IMR-90 (cell line): ENCODE measurements at regions not wholly inside any gene's neighbourhood (a gene's known extent, or its start where the extent isn't known, plus 50 kb on each side); places are given as distances from the start of the nearest gene placed in this dataset.

ENCODE experiments used
- ATAC-seq: fragments of 200-7000 bp; cut with Tn5 transposase; 2 replicates; pipeline ENCODE4 v1.9.1; 2020; ENCODE audit warnings: low read depth, mild to moderate bottlenecking, moderate library complexity
- BruUV-seq: library from RNA; stranded (reverse); fragments of 400-500 nt; replicated peaks from 2 replicates; lab custom pipeline; 2021; lab: Mats Ljungman, UMichigan
- CTCF ChIA-PET: fragments of 300-600 bp; formaldehyde crosslinking; extraction: SDS; loops from one replicate; lab custom pipeline; 2021; ENCODE audit warnings: antibody characterized with exemption; lab: Yijun Ruan, JAX
- POLR2A ChIA-PET: fragments of 300-600 bp; sonication (Branson Sonifier 250); formaldehyde crosslinking; loops from one replicate; lab custom pipeline; 2022; ENCODE audit warnings: antibody characterized with exemption; ENCODE audit not compliant: unreplicated experiment; lab: Charles Lee
- DNase-seq: peaks from one replicate; pipeline ENCODE4 v3.0.0; 2013
- H2AFZ ChIP-seq: replicated peaks from 2 replicates; pipeline ENCODE3; 2013; ENCODE audit warnings: low read length, mild to moderate bottlenecking; ENCODE audit not compliant: poor library complexity
- H2AK5ac ChIP-seq: 2 replicates; pipeline ENCODE4 v1.6.1; 2013; ENCODE audit warnings: low read depth, low read length, inconsistent platforms
- H2AK9ac ChIP-seq: replicated peaks from 2 replicates; pipeline ENCODE3; 2013; ENCODE audit warnings: mild to moderate bottlenecking, low read depth, low read length, moderate library complexity; ENCODE audit not compliant: poor library complexity
- H2BK120ac ChIP-seq: 2 replicates; pipeline ENCODE4 v1.6.1; 2013; ENCODE audit warnings: low read depth, low read length, inconsistent platforms
- H2BK15ac ChIP-seq: 3 replicates; pipeline ENCODE4 v1.6.1; 2013; ENCODE audit warnings: low read depth, low read length, inconsistent platforms
- H2BK20ac ChIP-seq: 2 replicates; pipeline ENCODE4 v1.6.1; 2013; ENCODE audit warnings: low read depth, mild to moderate bottlenecking, inconsistent platforms, low read length, moderate library complexity
- H2BK5ac ChIP-seq: 2 replicates; pipeline ENCODE4 v1.6.1; 2013; ENCODE audit warnings: mild to moderate bottlenecking, low read depth, low read length, inconsistent platforms; ENCODE audit not compliant: poor library complexity, severe bottlenecking
- H3K14ac ChIP-seq: replicated peaks from 2 replicates; pipeline ENCODE4 v1.6.1; 2013; ENCODE audit warnings: low read depth, low read length, inconsistent platforms
- H3K18ac ChIP-seq: 2 replicates; pipeline ENCODE4 v1.6.1; 2013; ENCODE audit warnings: low read depth, low read length, control low read depth
- H3K23ac ChIP-seq: 2 replicates; pipeline ENCODE4 v1.6.1; 2013; ENCODE audit warnings: low read depth, low read length, inconsistent platforms
- H3K27ac ChIP-seq: 2 replicates; pipeline ENCODE4 v1.5.1; 2013; ENCODE audit warnings: mild to moderate bottlenecking, control low read depth, low read length; ENCODE audit not compliant: insufficient read depth
- H3K27me3 ChIP-seq: 2 replicates; pipeline ENCODE4 v1.6.1; 2013; ENCODE audit warnings: low read length; ENCODE audit not compliant: control insufficient read depth, insufficient read depth
- H3K36me3 ChIP-seq: 2 replicates; pipeline ENCODE4 v1.6.1; 2013; ENCODE audit warnings: low read length, mixed read lengths; ENCODE audit not compliant: control insufficient read depth, insufficient read depth
- H3K4ac ChIP-seq: 2 replicates; pipeline ENCODE4 v1.6.1; 2013; ENCODE audit warnings: low read depth, low read length, inconsistent platforms
- H3K4me1 ChIP-seq: 2 replicates; pipeline ENCODE4 v1.6.1; 2013; ENCODE audit warnings: low read length, mixed read lengths; ENCODE audit not compliant: control insufficient read depth, insufficient read depth
- H3K4me2 ChIP-seq: 2 replicates; pipeline ENCODE4 v1.6.1; 2013; ENCODE audit warnings: low read depth, mild to moderate bottlenecking, control low read depth, low read length, moderate library complexity
- H3K4me3 ChIP-seq: 2 replicates; pipeline ENCODE4 v1.5.1; 2013; ENCODE audit warnings: low read depth, mild to moderate bottlenecking, control low read depth, low read length, moderate library complexity; ENCODE audit not compliant: insufficient read depth
- H3K56ac ChIP-seq: 2 replicates; pipeline ENCODE4 v1.6.1; 2013; ENCODE audit warnings: low read length, inconsistent platforms; ENCODE audit not compliant: insufficient read depth; ENCODE audit errors: extremely low read depth
- H3K79me1 ChIP-seq, 2 experiments: 2 replicates each; pipeline ENCODE4 v1.6.1; 2013; ENCODE audit warnings: low read length in 2 of 2, inconsistent platforms in 1 of 2, low read depth in 1 of 2
- H3K9ac ChIP-seq: 2 replicates; pipeline ENCODE4 v1.6.1; 2013; ENCODE audit warnings: low read depth, low read length, control low read depth
- H3K9me1 ChIP-seq: 2 replicates; pipeline ENCODE4 v1.6.1; 2013; ENCODE audit warnings: low read length, inconsistent platforms; ENCODE audit not compliant: insufficient read depth
- H3K9me3 ChIP-seq: 2 replicates; pipeline ENCODE4 v1.6.1; 2013; ENCODE audit warnings: low read length; ENCODE audit not compliant: control insufficient read depth, insufficient read depth
- H4K20me1 ChIP-seq: 2 replicates; pipeline ENCODE4 v1.6.1; 2013; ENCODE audit warnings: low read length, inconsistent platforms; ENCODE audit not compliant: insufficient read depth
- H4K5ac ChIP-seq: 2 replicates; pipeline ENCODE4 v1.6.1; 2013; ENCODE audit warnings: mild to moderate bottlenecking, low read depth, low read length, control low read depth
- H4K8ac ChIP-seq, 2 experiments: 2 replicates each; pipeline ENCODE4 v1.6.1; 2013; ENCODE audit warnings: low read depth in 2 of 2, low read length in 2 of 2, control low read depth in 1 of 2, inconsistent platforms in 1 of 2
- H4K91ac ChIP-seq: 2 replicates; pipeline ENCODE4 v1.6.1; 2013; ENCODE audit warnings: low read depth, low read length, inconsistent platforms; ENCODE audit not compliant: insufficient read depth
- BHLHE40 ChIP-seq: fragments of 150-350 bp; IDR thresholded peaks from 2 replicates; pipeline ENCODE4 v1.6.1; 2016; ENCODE audit warnings: mild to moderate bottlenecking, low read depth, low read length
- CEBPB ChIP-seq: IDR thresholded peaks from 2 replicates; pipeline ENCODE4 v1.6.1; 2012; ENCODE audit warnings: low read depth, low read length, improper control_type of control experiment
- CHD1 ChIP-seq: IDR thresholded peaks from 2 replicates; pipeline ENCODE4 v1.6.1; 2012; ENCODE audit warnings: low read depth, low read length, improper control_type of control experiment
- CTCF ChIP-seq: conservative IDR thresholded peaks from 2 replicates; pipeline ENCODE4 v1.5.1; 2012; ENCODE audit warnings: mild to moderate bottlenecking, low read depth, low read length, improper control_type of control experiment
- ELK1 ChIP-seq: fragments of 150-350 bp; IDR thresholded peaks from 2 replicates; pipeline ENCODE4 v1.6.1; 2016; ENCODE audit warnings: low read depth, mild to moderate bottlenecking, low read length, moderate library complexity, borderline replicate concordance
- FOS ChIP-seq: fragments of 150-350 bp; IDR thresholded peaks from 2 replicates; pipeline ENCODE4 v1.6.1; 2016; ENCODE audit warnings: low read depth, low read length
- MAFK ChIP-seq: IDR thresholded peaks from 2 replicates; pipeline ENCODE4 v1.6.1; 2012; ENCODE audit warnings: low read depth, low read length, improper control_type of control experiment
- MAZ ChIP-seq: IDR thresholded peaks from 2 replicates; pipeline ENCODE4 v1.6.1; 2012; ENCODE audit warnings: low read depth, mild to moderate bottlenecking, low read length, improper control_type of control experiment, moderate library complexity, borderline replicate concordance
- MXI1 ChIP-seq: IDR thresholded peaks from 2 replicates; pipeline ENCODE4 v1.6.1; 2012; ENCODE audit warnings: low read depth, mild to moderate bottlenecking, low read length, moderate library complexity, borderline replicate concordance
- NFE2L2 ChIP-seq: fragments of 150-350 bp; IDR thresholded peaks from 2 replicates; pipeline ENCODE4 v1.6.1; 2016; ENCODE audit warnings: low read depth, mild to moderate bottlenecking, low read length
- POLR2A ChIP-seq: IDR thresholded peaks from 2 replicates; pipeline ENCODE4 v1.6.1; 2012; ENCODE audit warnings: mild to moderate bottlenecking, low read depth, low read length
- RAD21 ChIP-seq: IDR thresholded peaks from 2 replicates; pipeline ENCODE4 v1.6.1; 2012; ENCODE audit warnings: low read length, improper control_type of control experiment
- RCOR1 ChIP-seq: IDR thresholded peaks from 2 replicates; pipeline ENCODE4 v1.6.1; 2012; ENCODE audit warnings: mild to moderate bottlenecking, low read length, improper control_type of control experiment; ENCODE audit not compliant: insufficient replicate concordance
- RFX5 ChIP-seq: IDR thresholded peaks from 2 replicates; pipeline ENCODE4 v1.8.0; 2012; ENCODE audit warnings: low read depth, mild to moderate bottlenecking, low read length, moderate library complexity
- SMC3 ChIP-seq: fragments of 150-350 bp; IDR thresholded peaks from 2 replicates; pipeline ENCODE4 v1.6.1; 2016; ENCODE audit warnings: low read depth, mild to moderate bottlenecking, antibody characterized with exemption, low read length, moderate library complexity
- USF2 ChIP-seq: fragments of 150-350 bp; IDR thresholded peaks from 2 replicates; pipeline ENCODE4 v1.6.1; 2017; ENCODE audit warnings: mild to moderate bottlenecking, antibody characterized with exemption, low read length, low read depth
- WGBS, 2 experiments: methylation state at CpG; one replicate each; pipeline versions ENCODE4 v1.1.5 to v1.1.7; 2013; ENCODE audit warnings: missing lambda C conversion rate in 2 of 2; ENCODE audit not compliant: insufficient read length in 1 of 2; ENCODE audit errors: extremely low coverage in 2 of 2; 5-methylcytosine and 5-hydroxymethylcytosine counted together
- dilution Hi-C: fragments of 300-500 bp; cut with HindIII; formaldehyde crosslinking; loops from one replicate; pipeline ENCODE4 v1.14.3; 2018; ENCODE audit warnings: low sequenced_read_pairs; ENCODE audit not compliant: unreplicated experiment
- in situ Hi-C: fragments of 300-500 bp; cut with MboI; formaldehyde crosslinking; loops from 3 replicates; pipeline ENCODE4 v1.14.3; 2019; ENCODE audit warnings: low sequenced_read_pairs, inconsistent platforms, mixed read lengths
- intact Hi-C: fragments of 100-400 bp; cut with micrococcal nuclease; formaldehyde crosslinking; loops from 2 replicates; pipeline ENCODE4 v1.10.0; 2022

- no peak overlapping the region for H3K4me3 ChIP-seq
- no peak overlapping the region for H2AK5ac ChIP-seq
- no peak overlapping the region for H2AK9ac ChIP-seq
- no peak overlapping the region for H3K27ac ChIP-seq
- no peak overlapping the region for H2BK120ac ChIP-seq
- intact Hi-C loops (no loop called here), dilution Hi-C loops (no loop called here), in situ Hi-C loops (no loop called here)
- H2BK5ac ChIP-seq, result no peak overlapping the region
- H2AFZ ChIP-seq, result no peak overlapping the region
- H3K18ac ChIP-seq, result no peak overlapping the region
- no peak overlapping the region for H2BK15ac ChIP-seq
- H4K8ac ChIP-seq, result no peak overlapping the region
- no peaks in the 10 kb centered on the region for H3K9me3 ChIP-seq
- H3K36me3 ChIP-seq, result no peaks in the 10 kb centered on the region
- H3K4me2 ChIP-seq, result no peak overlapping the region
- H3K14ac ChIP-seq, result no peak overlapping the region
- no TSS peak for BruUV-seq
- H3K27me3 ChIP-seq, result no peaks in the 10 kb centered on the region
- no peaks in the 10 kb centered on the region for H4K20me1 ChIP-seq
- no peak for ATAC-seq
- no peak overlapping the region for H3K23ac ChIP-seq
- no peak overlapping the region for H3K56ac ChIP-seq
- no peak overlapping the region for H2BK20ac ChIP-seq
- ChIA-PET CTCF (no interaction called here), POLR2A (no interaction called here)
- H3K9me1 ChIP-seq, result no peaks in the 10 kb centered on the region
- no peaks in the 10 kb centered on the region for H3K79me1 ChIP-seq
- no peak for TF ChIP-seq MXI1
- no peak for TF ChIP-seq POLR2A
- TF ChIP-seq MAZ, result no peak
- TF ChIP-seq FOS, result no peak
- TF ChIP-seq USF2, result no peak
- no peak for TF ChIP-seq CEBPB
- TF ChIP-seq NFE2L2, result no peak
- TF ChIP-seq RFX5, result no peak
- TF ChIP-seq ELK1, result no peak
- no peak for TF ChIP-seq RCOR1
- TF ChIP-seq MAFK, result no peak
- TF ChIP-seq BHLHE40, result no peak
- no peak for TF ChIP-seq SMC3
- TF ChIP-seq CHD1, result no peak
- TF ChIP-seq CTCF, result no peak
- TF ChIP-seq RAD21, result no peak
- DNase-seq, result no peak
- H3K4me1 ChIP-seq, result peaks cover 2% of the 10 kb centered on the region
- no peak overlapping the region for H4K91ac ChIP-seq
- no peak overlapping the region for H3K9ac ChIP-seq
- no CpG with 5 or more reads among the region's 2 CpGs for WGBS, 2 experiments
- H4K5ac ChIP-seq, result no peak overlapping the region
- H3K4ac ChIP-seq, result no peak overlapping the region
Measured at GRCh38 chr5:124872615-124873014, 126.2 kb upstream of the ZNF608 start.
